HEK293 (cell line): ENCODE measurements at regions not wholly inside any gene's neighbourhood (a gene's known extent, or its start where the extent isn't known, plus 50 kb on each side); places are given as distances from the start of the nearest gene placed in this dataset.

Experiments
- CTCF ChIA-PET: fragments of 350-600 bp; formaldehyde crosslinking; extraction: SDS; loops from one replicate; lab custom pipeline; 2021; ENCODE audit warnings: antibody characterized with exemption; lab: Yijun Ruan, JAX
- POLR2A ChIA-PET: fragments of 300-600 bp; formaldehyde crosslinking; extraction: SDS; loops from one replicate; lab custom pipeline; 2020; ENCODE audit warnings: antibody characterized with exemption, inconsistent platforms; lab: Yijun Ruan, JAX
- H3K27ac ChIP-seq: fragments of 200-500 bp; sonication (Bioruptor generic); 2 replicates; pipeline ENCODE4 v1.5.1; 2014; ENCODE audit warnings: low read depth, low read length, control low read depth, inconsistent platforms; ENCODE audit errors: extremely low read depth
- H3K36me3 ChIP-seq, 2 experiments: fragments of 200-500 bp in 1 of 2; sonication (Bioruptor generic) in 1 of 2; 1 replicate in 1 of 2; 2 replicates in 1 of 2; pipeline ENCODE4 v1.5.1; 2014 to 2017; ENCODE audit warnings: inconsistent platforms in 2 of 2, low read length in 2 of 2; ENCODE audit not compliant: control insufficient read depth in 2 of 2, insufficient read depth in 1 of 2
- H3K4me1 ChIP-seq: fragments of 200-500 bp; sonication (Bioruptor generic); 2 replicates; pipeline ENCODE4 v1.5.1; 2014; ENCODE audit warnings: mild to moderate bottlenecking, low read length, inconsistent platforms; ENCODE audit not compliant: control insufficient read depth, insufficient read depth
- H3K4me3 ChIP-seq: 2 replicates; pipeline ENCODE4 v1.5.1; 2011; ENCODE audit warnings: low read depth, mild to moderate bottlenecking, control low read depth, low read length, moderate library complexity
- H3K9me3 ChIP-seq: fragments of 200-500 bp; sonication (Bioruptor generic); 2 replicates; pipeline ENCODE4 v1.5.1; 2014; ENCODE audit warnings: low read depth, low read length, inconsistent platforms; ENCODE audit not compliant: control insufficient read depth, insufficient read depth
- KLF10 ChIP-seq: fragments of 450-650 bp; IDR thresholded peaks from 2 replicates; pipeline ENCODE4 v1.5.1; 2018; ENCODE audit warnings: missing biosample characterization, mild to moderate bottlenecking, missing genetic modification characterization
- KLF17 ChIP-seq: fragments of 450-650 bp; formaldehyde crosslinking; IDR thresholded peaks from 2 replicates; pipeline ENCODE4 v1.5.1; 2016; ENCODE audit warnings: missing biosample characterization, missing genetic modification characterization
- KLF9 ChIP-seq: fragments of 450-650 bp; formaldehyde crosslinking; IDR thresholded peaks from 2 replicates; pipeline ENCODE4 v1.5.1; 2016; ENCODE audit warnings: missing biosample characterization, missing genetic modification characterization, low read depth
- MZF1 ChIP-seq: fragments of 450-650 bp; formaldehyde crosslinking; IDR thresholded peaks from 2 replicates; pipeline ENCODE4 v1.5.1; 2017; ENCODE audit warnings: missing biosample characterization, missing genetic modification characterization, borderline replicate concordance
- PBX3 ChIP-seq: sonication (generic); formaldehyde crosslinking; IDR thresholded peaks from 2 replicates; pipeline ENCODE4 v1.8.1; 2022; ENCODE audit warnings: mild to moderate bottlenecking, moderate library complexity, missing genetic modification reagents
- REPIN1 ChIP-seq: fragments of 450-650 bp; formaldehyde crosslinking; IDR thresholded peaks from 2 replicates; pipeline ENCODE4 v1.5.1; 2017; ENCODE audit warnings: missing biosample characterization, missing genetic modification characterization, low read depth
- SETDB1 ChIP-seq: IDR thresholded peaks from one replicate; pipeline ENCODE4 v1.6.1; 2017; ENCODE audit warnings: mild to moderate bottlenecking, low read length, moderate library complexity, mixed read lengths; ENCODE audit not compliant: insufficient read length
- TCF7L2 ChIP-seq: IDR thresholded peaks from 2 replicates; pipeline ENCODE4 v1.6.1; 2011; ENCODE audit warnings: low read depth, mild to moderate bottlenecking, inconsistent platforms, low read length, moderate library complexity, borderline replicate concordance
- TRIM28 ChIP-seq: IDR thresholded peaks from 2 replicates; pipeline ENCODE4 v1.6.1; 2011; ENCODE audit warnings: low read length, control low read depth, borderline replicate concordance
- TSHZ1 ChIP-seq: fragments of 450-650 bp; formaldehyde crosslinking; IDR thresholded peaks from 2 replicates; pipeline ENCODE4 v1.5.1; 2016; ENCODE audit warnings: missing biosample characterization, missing genetic modification characterization, borderline replicate concordance
- ZNF112 ChIP-seq: fragments of 450-650 bp; formaldehyde crosslinking; IDR thresholded peaks from 2 replicates; pipeline ENCODE4 v1.5.0; 2017; ENCODE audit warnings: missing biosample characterization, missing genetic modification characterization
- ZNF211 ChIP-seq: fragments of 450-650 bp; formaldehyde crosslinking; IDR thresholded peaks from 2 replicates; pipeline ENCODE4 v1.5.1; 2016; ENCODE audit warnings: low read depth, missing biosample characterization, missing genetic modification characterization
- ZNF214 ChIP-seq: fragments of 450-650 bp; formaldehyde crosslinking; IDR thresholded peaks from 2 replicates; pipeline ENCODE4 v1.5.1; 2017; ENCODE audit warnings: missing biosample characterization, mild to moderate bottlenecking, missing genetic modification characterization, borderline replicate concordance
- ZNF23 ChIP-seq: fragments of 450-650 bp; formaldehyde crosslinking; IDR thresholded peaks from 2 replicates; pipeline ENCODE4 v1.5.1; 2016; ENCODE audit warnings: missing biosample characterization, missing genetic modification characterization, borderline replicate concordance
- ZNF513 ChIP-seq: fragments of 450-650 bp; IDR thresholded peaks from 2 replicates; pipeline ENCODE4 v1.5.1; 2018; ENCODE audit warnings: missing biosample characterization, missing genetic modification characterization
- ZNF544 ChIP-seq: fragments of 450-650 bp; formaldehyde crosslinking; IDR thresholded peaks from 2 replicates; pipeline ENCODE4 v1.5.0; 2017; ENCODE audit warnings: missing biosample characterization, missing genetic modification characterization
- ZNF623 ChIP-seq: fragments of 450-650 bp; formaldehyde crosslinking; IDR thresholded peaks from 2 replicates; pipeline ENCODE4 v1.5.1; 2016; ENCODE audit warnings: missing biosample characterization, missing genetic modification characterization
- ZNF701 ChIP-seq: fragments of 450-650 bp; formaldehyde crosslinking; IDR thresholded peaks from 2 replicates; pipeline ENCODE4 v1.5.1; 2016; ENCODE audit warnings: missing biosample characterization, missing genetic modification characterization
- ZNF704 ChIP-seq: fragments of 450-650 bp; formaldehyde crosslinking; IDR thresholded peaks from 2 replicates; pipeline ENCODE4 v1.5.1; 2016; ENCODE audit warnings: missing biosample characterization, missing genetic modification characterization
- ZNF768 ChIP-seq: fragments of 450-650 bp; formaldehyde crosslinking; IDR thresholded peaks from 2 replicates; pipeline ENCODE4 v1.5.1; 2018; ENCODE audit warnings: missing biosample characterization, mild to moderate bottlenecking, missing genetic modification characterization

- ChIA-PET CTCF (no interaction called here), POLR2A (no interaction called here)
- Histone ChIP-seq H3K36me3 (no peaks in the 10 kb centered on the region), H3K4me3 (no peak overlapping the region), H3K27ac (peak overlapping the region; percentile 42; the same call in 1 of the 2 replicates), H3K4me1 (peaks cover 22% of the 10 kb centered on the region), H3K9me3 (no peaks in the 10 kb centered on the region)
- TF ChIP-seq ZNF768 (tag by site-specific recombination) (peak; percentile 87; the same call in 1 of the 2 replicates), ZNF704 (tag by site-specific recombination) (no peak), TCF7L2 (no peak)
These were observed 422.6 kb downstream of the MN1 start for GRCh38 chr22:27378995-27379394.

GRCh38 chr22:27380855-27381254 lies 420.7 kb downstream of the MN1 start:
- peaks cover 22% of the 10 kb centered on the region for H3K4me1 ChIP-seq
- POLR2A ChIA-PET = no interaction called here
- CTCF ChIA-PET = interaction anchor here (0.6 kb wide), 1 partner anchor 538 kb away, joined by 4 read pairs; no protein-coding TSS in a partner anchor
- TF ChIP-seq TRIM28 = no peak
- TF ChIP-seq SETDB1 = no peak
- TF ChIP-seq MZF1 (tag by site-specific recombination) = no peak
- no peak for TF ChIP-seq ZNF701 (tag by site-specific recombination)
- TF ChIP-seq ZNF544 = no peak
- no peak for TF ChIP-seq ZNF623 (tag by site-specific recombination)
- no peak for TF ChIP-seq KLF9 (tag by site-specific recombination)
- TF ChIP-seq ZNF211 (tag by site-specific recombination) = no peak
- TF ChIP-seq KLF17 (tag by site-specific recombination) = no peak
- no peak for TF ChIP-seq PBX3 (CRISPR knock-in tag)
- TF ChIP-seq ZNF513 (tag by site-specific recombination) = no peak
- no peak for TF ChIP-seq KLF10 (tag by site-specific recombination)
- TF ChIP-seq ZNF214 (tag by site-specific recombination) = no peak
- TF ChIP-seq ZNF112 (tag by site-specific recombination) = no peak
- TF ChIP-seq, all 188 proteins: peak for 0
- H3K4me3 ChIP-seq = no peak overlapping the region
- no peaks in the 10 kb centered on the region for H3K9me3 ChIP-seq
- no peak overlapping the region for H3K27ac ChIP-seq
- no peaks in the 10 kb centered on the region for H3K36me3 ChIP-seq

GRCh38 chr22:27381552-27381951 lies 420.0 kb downstream of the MN1 start:
- POLR2A ChIA-PET = no interaction called here
- H3K4me1 ChIP-seq = peaks cover 22% of the 10 kb centered on the region
- H3K27ac ChIP-seq = no peak overlapping the region
- H3K4me3 ChIP-seq = no peak overlapping the region
- H3K9me3 ChIP-seq = no peaks in the 10 kb centered on the region
- H3K36me3 ChIP-seq = no peaks in the 10 kb centered on the region
- CTCF ChIA-PET = interaction anchor here (0.6 to 1.4 kb wide), 3 partner anchors 23 to 538 kb away, joined by 3 to 4 read pairs (median 4); no protein-coding TSS in a partner anchor
- TF ChIP-seq TSHZ1 (tag by site-specific recombination) (no peak), ZNF23 (tag by site-specific recombination) (no peak), REPIN1 (no peak)
